Nephron progenitor cell (in vitro differentiated cells): ENCODE measurements at regions not wholly inside any gene's neighbourhood (a gene's known extent, or its start where the extent isn't known, plus 50 kb on each side); places are given as distances from the start of the nearest gene placed in this dataset.
"Not testable (repeated sequence)": the region's sequence is repeated elsewhere in the genome, so short reads cannot be mapped to it uniquely, and the experiment has no call there.

Experiments
- DNase-seq: peaks from one replicate; pipeline ENCODE4 v3.0.0; 2021
- H3K27ac Mint-ChIP-seq: 2 replicates; pipeline ENCODE4 v1.8.0; 2021; ENCODE audit warnings: mild to moderate bottlenecking, moderate library complexity, mixed read lengths
- H3K27me3 Mint-ChIP-seq: 2 replicates; pipeline ENCODE4 v1.8.0; 2021; ENCODE audit warnings: mild to moderate bottlenecking, low read depth, mixed read lengths; ENCODE audit not compliant: poor library complexity
- H3K36me3 Mint-ChIP-seq: 2 replicates; pipeline ENCODE4 v1.8.0; 2021; ENCODE audit warnings: low read depth, mixed read lengths
- H3K4me1 Mint-ChIP-seq: 2 replicates; pipeline ENCODE4 v1.8.0; 2021; ENCODE audit warnings: mixed read lengths
- H3K4me3 Mint-ChIP-seq: 2 replicates; pipeline ENCODE4 v1.8.0; 2021; ENCODE audit warnings: mild to moderate bottlenecking, moderate library complexity, mixed read lengths
- H3K9me3 Mint-ChIP-seq: 2 replicates; pipeline ENCODE4 v1.8.0; 2021; ENCODE audit warnings: mild to moderate bottlenecking, moderate library complexity, mixed read lengths
- TF ChIP-seq, protein P1 (sequence below): fragments of 200-600 bp; sonication (generic); IDR thresholded peaks from 2 replicates; pipeline ENCODE4 v1.5.0; 2021; ENCODE audit warnings: antibody characterized with exemption

DNA sequence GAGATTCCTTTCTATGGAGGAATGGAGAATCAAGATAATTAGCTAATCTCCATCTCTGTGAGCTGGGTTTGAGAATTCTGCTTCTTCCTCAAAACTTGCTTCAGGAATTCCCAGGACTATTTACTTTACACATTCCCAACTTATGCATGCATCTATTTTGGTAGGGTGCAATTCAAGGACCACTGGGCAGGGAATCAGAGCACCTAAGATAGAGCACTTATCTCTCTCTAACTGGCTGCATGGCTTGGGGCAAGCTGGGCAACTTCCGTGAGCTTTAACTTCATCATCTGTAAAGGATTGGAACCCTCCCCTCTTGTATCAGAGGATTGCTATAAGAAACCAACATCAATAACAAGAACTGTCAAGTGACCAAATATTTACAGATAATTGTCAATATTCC is 160.2 kb downstream of the PDCD6IP start:
- H3K9me3 Mint-ChIP-seq = peaks cover 10% of the 10 kb centered on the region
- no peak for DNase-seq
- TF ChIP-seq, protein P1, sequence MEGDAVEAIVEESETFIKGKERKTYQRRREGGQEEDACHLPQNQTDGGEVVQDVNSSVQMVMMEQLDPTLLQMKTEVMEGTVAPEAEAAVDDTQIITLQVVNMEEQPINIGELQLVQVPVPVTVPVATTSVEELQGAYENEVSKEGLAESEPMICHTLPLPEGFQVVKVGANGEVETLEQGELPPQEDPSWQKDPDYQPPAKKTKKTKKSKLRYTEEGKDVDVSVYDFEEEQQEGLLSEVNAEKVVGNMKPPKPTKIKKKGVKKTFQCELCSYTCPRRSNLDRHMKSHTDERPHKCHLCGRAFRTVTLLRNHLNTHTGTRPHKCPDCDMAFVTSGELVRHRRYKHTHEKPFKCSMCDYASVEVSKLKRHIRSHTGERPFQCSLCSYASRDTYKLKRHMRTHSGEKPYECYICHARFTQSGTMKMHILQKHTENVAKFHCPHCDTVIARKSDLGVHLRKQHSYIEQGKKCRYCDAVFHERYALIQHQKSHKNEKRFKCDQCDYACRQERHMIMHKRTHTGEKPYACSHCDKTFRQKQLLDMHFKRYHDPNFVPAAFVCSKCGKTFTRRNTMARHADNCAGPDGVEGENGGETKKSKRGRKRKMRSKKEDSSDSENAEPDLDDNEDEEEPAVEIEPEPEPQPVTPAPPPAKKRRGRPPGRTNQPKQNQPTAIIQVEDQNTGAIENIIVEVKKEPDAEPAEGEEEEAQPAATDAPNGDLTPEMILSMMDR = no peak
- H3K36me3 Mint-ChIP-seq = no peaks in the 10 kb centered on the region
- no peaks in the 10 kb centered on the region for H3K27me3 Mint-ChIP-seq
- H3K27ac Mint-ChIP-seq = no peak overlapping the region
- no peak overlapping the region for H3K4me3 Mint-ChIP-seq
- peaks cover 30% of the 10 kb centered on the region for H3K4me1 Mint-ChIP-seq

DNA sequence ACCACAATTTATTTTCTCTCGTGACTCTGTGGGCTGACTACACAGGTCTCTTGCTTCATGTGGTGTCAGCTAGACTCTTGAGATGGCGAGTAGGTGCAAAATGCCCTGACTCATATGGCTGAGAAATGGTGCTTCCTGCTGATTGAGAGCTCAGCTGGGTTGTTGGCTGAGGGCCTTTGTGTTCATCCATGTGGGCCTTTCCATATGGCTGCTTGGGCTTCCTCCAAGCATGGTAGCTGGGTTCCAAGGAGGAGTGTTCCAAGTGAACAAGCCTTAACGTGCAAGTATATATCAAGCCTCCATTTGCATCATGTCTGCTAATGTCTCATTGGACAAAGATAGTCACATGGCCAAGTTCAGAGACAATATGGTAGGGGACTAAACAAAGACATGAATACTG is 164.0 kb downstream of the PDCD6IP start:
- H3K27ac Mint-ChIP-seq = no peak overlapping the region
- no peak overlapping the region for H3K4me3 Mint-ChIP-seq
- TF ChIP-seq, protein P1 = no peak
- peaks cover 11% of the 10 kb centered on the region for H3K4me1 Mint-ChIP-seq
- no peak for DNase-seq
- peaks cover 24% of the 10 kb centered on the region for H3K9me3 Mint-ChIP-seq
- no peaks in the 10 kb centered on the region for H3K36me3 Mint-ChIP-seq
- no peaks in the 10 kb centered on the region for H3K27me3 Mint-ChIP-seq

DNA sequence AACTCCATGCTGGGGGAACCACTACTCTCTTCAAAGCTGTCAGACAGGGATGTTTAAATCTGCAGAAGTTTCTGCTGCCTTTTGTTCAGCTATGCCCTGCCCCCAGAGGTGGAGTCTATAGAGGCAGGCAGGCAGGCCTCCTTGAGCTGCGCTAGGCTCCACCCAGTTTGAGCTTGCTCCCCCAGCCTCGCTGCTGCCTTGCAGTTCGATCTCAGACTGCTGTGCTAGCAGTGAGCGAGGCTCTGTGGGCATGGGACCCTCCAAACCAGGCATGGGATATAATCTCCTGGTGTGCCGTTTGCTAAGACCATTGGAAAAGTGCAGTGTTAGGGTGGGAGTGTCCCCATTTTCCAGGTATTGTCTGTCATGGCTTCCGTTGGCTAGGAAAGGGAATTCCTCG is 171.8 kb downstream of the PDCD6IP start:
- not testable (repeated sequence) for H3K27ac Mint-ChIP-seq, H3K4me3 Mint-ChIP-seq, H3K36me3 Mint-ChIP-seq, H3K4me1 Mint-ChIP-seq, H3K27me3 Mint-ChIP-seq, DNase-seq
- peaks cover 61% of the 10 kb centered on the region for H3K9me3 Mint-ChIP-seq

GRCh38 chr3:33971055-33971454 is 172.6 kb downstream of the PDCD6IP start:
- Mint-ChIP-seq H3K9me3 (peaks cover 57% of the 10 kb centered on the region), H3K36me3 (peaks cover 6% of the 10 kb centered on the region), H3K27me3 (peaks cover 4% of the 10 kb centered on the region), H3K4me1 (no peaks in the 10 kb centered on the region), H3K27ac (no peak overlapping the region), H3K4me3 (no peak overlapping the region)
- no peak for DNase-seq
- TF ChIP-seq, protein P1 = no peak

GRCh38 chr3:33975463-33975862 is 177.0 kb downstream of the PDCD6IP start:
- Mint-ChIP-seq H3K4me3 (no peak overlapping the region), H3K4me1 (no peaks in the 10 kb centered on the region), H3K27ac (no peak overlapping the region), H3K9me3 (peaks cover 27% of the 10 kb centered on the region), H3K36me3 (no peaks in the 10 kb centered on the region), H3K27me3 (peaks cover 4% of the 10 kb centered on the region)
- TF ChIP-seq, protein P1 = no peak
- no peak for DNase-seq

- no peak for DNase-seq
- TF ChIP-seq, protein P1 = no peak
- Mint-ChIP-seq H3K4me1 (no peaks in the 10 kb centered on the region), H3K36me3 (no peaks in the 10 kb centered on the region), H3K9me3 (peaks cover 9% of the 10 kb centered on the region), H3K27ac (no peak overlapping the region), H3K27me3 (peaks cover 4% of the 10 kb centered on the region), H3K4me3 (no peak overlapping the region)
These were observed 178.8 kb downstream of the PDCD6IP start for GRCh38 chr3:33977227-33977626.
